OCI-LY7 (cell line): ENCODE measurements at regions not wholly inside any gene's neighbourhood (a gene's known extent, or its start where the extent isn't known, plus 50 kb on each side); places are given as distances from the start of the nearest gene placed in this dataset.

Experiments
- BruUV-seq: library from RNA; stranded (reverse); fragments of 400-500 nt; replicated peaks from 2 replicates; lab custom pipeline; 2021; lab: Mats Ljungman, UMichigan
- CTCF ChIA-PET: fragments of 300-600 bp; sonication (Branson Sonifier 250); formaldehyde crosslinking; loops from one replicate; lab custom pipeline; 2022; ENCODE audit warnings: antibody characterized with exemption; ENCODE audit not compliant: unreplicated experiment; lab: Charles Lee
- POLR2A ChIA-PET: fragments of 300-600 bp; sonication (Branson Sonifier 250); formaldehyde crosslinking; loops from one replicate; lab custom pipeline; 2022; ENCODE audit warnings: antibody characterized with exemption; lab: Charles Lee
- DNase-seq: peaks from one replicate; pipeline ENCODE4 v3.0.0-alpha.2; 2015; ENCODE audit warnings: low spot score
- H2AFZ ChIP-seq: fragments of 200-600 bp; sonication (generic), shearing (Covaris generic); 2 replicates; pipeline ENCODE4 v1.6.1; 2014; ENCODE audit warnings: mild to moderate bottlenecking, antibody characterized with exemption, low read length, moderate library complexity
- H3K27ac ChIP-seq: fragments of 200-600 bp; sonication (generic); 2 replicates; pipeline ENCODE4 v1.5.1; 2014; ENCODE audit warnings: mixed run types, low read depth, mild to moderate bottlenecking, moderate library complexity, low read length, inconsistent platforms; ENCODE audit not compliant: poor library complexity, severe bottlenecking
- H3K36me3 ChIP-seq: fragments of 200-600 bp; sonication (generic); 2 replicates; pipeline ENCODE4 v1.6.1; 2014; ENCODE audit warnings: mild to moderate bottlenecking, antibody characterized with exemption, low read length, moderate library complexity, mixed read lengths; ENCODE audit not compliant: insufficient read depth
- H3K4me1 ChIP-seq: fragments of 200-600 bp; sonication (generic); 2 replicates; pipeline ENCODE4 v1.5.1; 2014; ENCODE audit warnings: mild to moderate bottlenecking, low read length; ENCODE audit not compliant: insufficient read depth, poor library complexity, severe bottlenecking
- H3K4me2 ChIP-seq: fragments of 200-600 bp; sonication (generic); 2 replicates; pipeline ENCODE4 v1.6.1; 2014; ENCODE audit warnings: mild to moderate bottlenecking, low read length
- H3K4me3 ChIP-seq: fragments of 200-600 bp; sonication (generic); 2 replicates; pipeline ENCODE4 v1.5.1; 2014; ENCODE audit warnings: mild to moderate bottlenecking, low read depth, low read length; ENCODE audit not compliant: poor library complexity, severe bottlenecking
- H3K79me2 ChIP-seq: fragments of 200-600 bp; sonication (generic); 2 replicates; pipeline ENCODE4 v1.6.1; 2016; ENCODE audit warnings: low read depth, mild to moderate bottlenecking, low read length, moderate library complexity, mixed read lengths; ENCODE audit not compliant: insufficient read depth
- H3K9me2 ChIP-seq: fragments of 200-600 bp; sonication (generic); 2 replicates; pipeline ENCODE4 v1.6.1; 2016; ENCODE audit warnings: mild to moderate bottlenecking, low read length, mixed read lengths; ENCODE audit not compliant: insufficient read depth
- H3K9me3 ChIP-seq: fragments of 200-600 bp; sonication (generic); 2 replicates; pipeline ENCODE4 v1.6.1; 2014; ENCODE audit warnings: mild to moderate bottlenecking, mixed run types, low read length, mixed read lengths
- H4K20me1 ChIP-seq: fragments of 200-600 bp; sonication (generic); 2 replicates; pipeline ENCODE4 v1.6.1; 2014; ENCODE audit warnings: mild to moderate bottlenecking, antibody characterized with exemption, low read length, moderate library complexity, mixed read lengths; ENCODE audit not compliant: insufficient read depth
- CTCF ChIP-seq: fragments of 200-600 bp; sonication (generic); conservative IDR thresholded peaks from 2 replicates; pipeline ENCODE4 v1.5.1; 2014; ENCODE audit warnings: mild to moderate bottlenecking, antibody characterized with exemption, low read length, moderate library complexity, mixed read lengths
- EZH2phosphoT487 ChIP-seq: fragments of 200-600 bp; sonication (generic); IDR thresholded peaks from 2 replicates; pipeline ENCODE4 v1.6.1; 2018; ENCODE audit warnings: low read depth, borderline replicate concordance, mild to moderate bottlenecking, mixed run types, antibody characterized with exemption, low read length, moderate library complexity, mixed read lengths
- intact Hi-C: fragments of 100-400 bp; cut with micrococcal nuclease; formaldehyde crosslinking; loops from one replicate; pipeline ENCODE4 v1.10.0; 2022; ENCODE audit not compliant: unreplicated experiment

- no peak for TF ChIP-seq EZH2phosphoT487
- TF ChIP-seq CTCF = no peak
Observed at GRCh38 chr4:181739031-181739430, 504.2 kb upstream of the TENM3 start.

GRCh38 chr4:181741513-181741912 lies 501.7 kb upstream of the TENM3 start:
- TF ChIP-seq CTCF (no peak), EZH2phosphoT487 (no peak)
- Histone ChIP-seq H3K9me3 (no peaks in the 10 kb centered on the region), H3K36me3 (no peaks in the 10 kb centered on the region), H3K4me1 (no peaks in the 10 kb centered on the region), H3K79me2 (no peaks in the 10 kb centered on the region), H3K9me2 (no peaks in the 10 kb centered on the region), H3K4me2 (no peak overlapping the region), H3K27ac (no peak overlapping the region), H3K4me3 (no peak overlapping the region), H4K20me1 (no peaks in the 10 kb centered on the region), H2AFZ (no peak overlapping the region)
- BruUV-seq = no TSS peak
- no peak for DNase-seq
- CTCF ChIA-PET = no interaction called here
- intact Hi-C loops = no loop called here
- POLR2A ChIA-PET = no interaction called here

More at GRCh38 chr4:181739031-181739430, 504.2 kb upstream of the TENM3 start:
- Histone ChIP-seq H4K20me1 (no peaks in the 10 kb centered on the region), H3K36me3 (no peaks in the 10 kb centered on the region), H3K79me2 (no peaks in the 10 kb centered on the region), H3K4me1 (no peaks in the 10 kb centered on the region), H3K9me2 (no peaks in the 10 kb centered on the region), H3K4me2 (no peak overlapping the region), H2AFZ (no peak overlapping the region), H3K27ac (no peak overlapping the region), H3K4me3 (no peak overlapping the region), H3K9me3 (no peaks in the 10 kb centered on the region)
- no peak for DNase-seq
- no TSS peak for BruUV-seq
- ChIA-PET POLR2A (no interaction called here), CTCF (no interaction called here)
- intact Hi-C loops = no loop called here

- Histone ChIP-seq H2AFZ (no peak overlapping the region), H3K9me2 (no peaks in the 10 kb centered on the region), H3K4me3 (no peak overlapping the region), H3K9me3 (no peaks in the 10 kb centered on the region), H3K36me3 (no peaks in the 10 kb centered on the region), H3K27ac (no peak overlapping the region), H4K20me1 (no peaks in the 10 kb centered on the region), H3K79me2 (no peaks in the 10 kb centered on the region), H3K4me1 (no peaks in the 10 kb centered on the region), H3K4me2 (no peak overlapping the region)
- TF ChIP-seq CTCF = no peak
- no peak for TF ChIP-seq EZH2phosphoT487
- BruUV-seq = no TSS peak
- intact Hi-C loops = no loop called here
- no peak for DNase-seq
- CTCF ChIA-PET = no interaction called here
- POLR2A ChIA-PET = no interaction called here
Observed at GRCh38 chr4:181745933-181746625, 497.1 kb upstream of the TENM3 start.
